ENCODE measurements at regions not wholly inside any gene's neighbourhood (a gene's known extent, or its start where the extent isn't known, plus 50 kb on each side); places are given as distances from the start of the nearest gene placed in this dataset.

DNA sequence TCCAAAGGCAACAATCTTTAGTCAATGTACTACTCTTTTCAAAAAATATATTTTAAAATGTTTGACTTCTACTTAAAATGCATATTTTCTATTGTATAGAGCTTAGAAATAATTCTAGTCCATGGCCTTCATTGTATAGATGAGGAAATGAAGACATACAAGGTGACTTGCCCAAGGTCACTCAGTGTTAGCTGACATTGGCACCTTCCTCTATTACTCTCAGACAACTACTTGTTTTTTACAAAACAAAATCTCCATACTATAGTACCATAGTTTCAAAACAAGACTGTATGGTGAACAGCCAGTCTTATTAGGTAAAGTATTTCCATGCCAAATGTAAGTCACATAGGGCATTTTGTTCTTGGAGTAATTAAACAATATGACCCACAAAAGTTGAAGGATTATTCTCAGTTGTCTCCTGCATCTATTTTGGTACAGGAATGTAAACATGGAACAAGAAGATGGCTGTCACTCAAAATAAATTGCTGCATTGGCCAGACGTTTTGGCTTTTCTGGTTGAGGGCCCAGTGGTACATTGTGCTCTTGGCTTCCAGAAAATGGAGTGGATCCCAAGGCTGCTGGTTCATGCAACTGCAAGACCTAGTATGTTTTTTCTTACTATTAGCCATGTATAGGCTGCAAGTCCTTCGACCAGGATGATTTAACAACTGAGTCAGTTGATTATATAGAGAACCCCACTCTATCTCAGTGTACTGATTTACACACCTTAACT is 54.3 kb upstream of the NOX3 start:
- no peak overlapping the region for H3K27ac ChIP-seq
- DNase-seq = no peak
- H3K36me3 ChIP-seq (replicated peaks) = no peaks in the 10 kb centered on the region
- H3K27me3 ChIP-seq (replicated peaks) = no peaks in the 10 kb centered on the region
- H3K4me3 ChIP-seq (ENCODE audit: low read depth, low read length) = no peak overlapping the region
- TF ChIP-seq, protein P1, sequence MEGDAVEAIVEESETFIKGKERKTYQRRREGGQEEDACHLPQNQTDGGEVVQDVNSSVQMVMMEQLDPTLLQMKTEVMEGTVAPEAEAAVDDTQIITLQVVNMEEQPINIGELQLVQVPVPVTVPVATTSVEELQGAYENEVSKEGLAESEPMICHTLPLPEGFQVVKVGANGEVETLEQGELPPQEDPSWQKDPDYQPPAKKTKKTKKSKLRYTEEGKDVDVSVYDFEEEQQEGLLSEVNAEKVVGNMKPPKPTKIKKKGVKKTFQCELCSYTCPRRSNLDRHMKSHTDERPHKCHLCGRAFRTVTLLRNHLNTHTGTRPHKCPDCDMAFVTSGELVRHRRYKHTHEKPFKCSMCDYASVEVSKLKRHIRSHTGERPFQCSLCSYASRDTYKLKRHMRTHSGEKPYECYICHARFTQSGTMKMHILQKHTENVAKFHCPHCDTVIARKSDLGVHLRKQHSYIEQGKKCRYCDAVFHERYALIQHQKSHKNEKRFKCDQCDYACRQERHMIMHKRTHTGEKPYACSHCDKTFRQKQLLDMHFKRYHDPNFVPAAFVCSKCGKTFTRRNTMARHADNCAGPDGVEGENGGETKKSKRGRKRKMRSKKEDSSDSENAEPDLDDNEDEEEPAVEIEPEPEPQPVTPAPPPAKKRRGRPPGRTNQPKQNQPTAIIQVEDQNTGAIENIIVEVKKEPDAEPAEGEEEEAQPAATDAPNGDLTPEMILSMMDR (IDR thresholded peaks at IDR 0.05; ENCODE audit: low read depth, low read length, missing control alignments) = no peak
- in situ Hi-C loops (cut with HindIII; ENCODE audit: low pct_ligation_motif_present, low sequenced_read_pairs) = no loop called here

DNA sequence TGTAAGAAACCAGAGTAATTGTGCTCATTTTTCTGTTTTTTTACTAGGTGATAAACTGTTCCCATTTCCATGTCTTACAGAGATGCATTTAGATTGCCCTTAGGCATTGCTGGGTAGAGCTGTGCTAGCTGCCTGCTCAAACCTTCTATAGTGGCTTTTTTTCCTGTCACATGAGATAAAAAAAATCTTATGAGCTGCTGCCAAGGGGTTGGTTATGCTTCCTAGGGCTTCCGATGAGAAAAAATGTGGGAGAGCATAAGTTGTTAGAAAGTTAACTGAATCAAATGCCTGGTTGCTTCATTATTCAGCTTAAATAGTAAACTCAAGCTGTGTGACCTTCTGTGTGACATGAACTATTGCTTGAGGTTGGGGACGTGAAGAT is 50.0 kb upstream of the NOX3 start:
- H3K27me3 ChIP-seq (replicated peaks) = no peaks in the 10 kb centered on the region
- no peak for DNase-seq
- no peak overlapping the region for H3K4me3 ChIP-seq (ENCODE audit: low read depth, low read length)
- TF ChIP-seq, protein P1 (IDR thresholded peaks at IDR 0.05; ENCODE audit: low read depth, low read length, missing control alignments) = no peak
- H3K27ac ChIP-seq = no peak overlapping the region
- in situ Hi-C loops (cut with HindIII; ENCODE audit: low pct_ligation_motif_present, low sequenced_read_pairs) = no loop called here
- H3K36me3 ChIP-seq (replicated peaks) = no peaks in the 10 kb centered on the region
